Medulla oblongata (tissue), 1 donor: ENCODE measurements at regions not wholly inside any gene's neighbourhood (a gene's known extent, or its start where the extent isn't known, plus 50 kb on each side); places are given as distances from the start of the nearest gene placed in this dataset.

Source experiments
- DNase-seq: peaks from one replicate; pipeline ENCODE4 v3.0.0-alpha.2; 2015; ENCODE audit errors: extremely low spot score

GRCh38 chr9:108677776-108678175 lies 178.0 kb downstream of the ACTL7B start:
- DNase-seq = no peak

GRCh38 chr9:108676355-108676754 lies 179.4 kb downstream of the ACTL7B start:
- no peak for DNase-seq

GRCh38 chr9:108675708-108676107 lies 180.1 kb downstream of the ACTL7B start:
- DNase-seq = no peak

GRCh38 chr9:108674766-108675530 lies 180.8 kb downstream of the ACTL7B start:
- DNase-seq = no peak

DNA sequence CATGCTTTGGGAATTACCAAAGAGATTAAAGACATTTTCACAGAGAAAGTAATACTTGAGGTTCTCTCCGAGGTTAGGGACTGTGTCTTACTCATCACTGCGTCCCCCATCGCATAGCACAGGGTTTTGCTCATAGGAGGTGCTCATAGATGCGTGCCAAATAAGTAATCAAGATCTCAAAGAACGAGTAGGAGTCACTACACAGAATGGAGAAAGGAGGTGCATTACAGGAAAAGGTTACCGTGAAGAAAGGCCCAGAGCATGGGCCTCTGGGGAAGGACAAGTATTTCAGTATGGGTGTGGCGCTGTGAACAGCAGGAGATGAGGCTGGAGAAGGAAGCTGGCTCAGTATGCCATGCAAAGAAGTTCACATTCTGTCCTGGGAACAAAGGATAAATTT lies 182.4 kb downstream of the ACTL7B start:
- DNase-seq = no peak

- no peak for DNase-seq
Observed at GRCh38 chr9:108672475-108673190, 183.2 kb downstream of the ACTL7B start.

GRCh38 chr9:108671794-108672193 lies 184.0 kb downstream of the ACTL7B start:
- DNase-seq = no peak

GRCh38 chr9:108671176-108671575 lies 184.6 kb downstream of the ACTL7B start:
- no peak for DNase-seq

GRCh38 chr9:108668938-108669335 lies 186.8 kb downstream of the ACTL7B start:
- no peak for DNase-seq

GRCh38 chr9:108668191-108668937 lies 187.4 kb downstream of the ACTL7B start:
- no peak for DNase-seq

DNA sequence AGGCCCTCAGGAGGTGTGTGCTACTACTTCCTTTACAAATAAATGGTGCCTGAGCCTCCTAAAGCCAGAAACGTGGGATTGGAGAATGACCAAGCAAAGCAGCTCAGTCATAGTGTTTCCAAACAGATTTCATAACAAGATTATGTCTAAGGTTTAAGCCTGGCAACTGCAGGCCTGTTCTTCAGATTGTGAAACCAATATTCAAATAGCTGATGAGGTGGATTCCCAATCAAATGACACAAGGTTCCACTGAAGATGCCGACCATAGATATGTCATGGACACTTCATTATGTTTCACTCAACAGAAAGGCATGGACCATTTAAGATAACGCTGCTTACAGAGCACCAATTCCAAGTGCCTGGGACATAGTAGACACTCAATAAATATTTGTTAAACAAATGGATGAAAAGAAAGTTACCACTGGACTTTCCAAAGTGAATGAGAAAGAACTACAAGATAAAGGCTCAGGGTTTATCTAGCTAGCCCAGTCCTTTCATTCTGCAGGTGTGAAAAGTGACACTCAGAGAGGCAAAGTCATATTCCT lies 189.5 kb downstream of the ACTL7B start:
- DNase-seq = no peak

- no peak for DNase-seq
Observed at GRCh38 chr9:108665521-108666239, 190.1 kb downstream of the ACTL7B start.

- no peak for DNase-seq
Observed at GRCh38 chr9:108664309-108665255, 191.2 kb downstream of the ACTL7B start.

DNA sequence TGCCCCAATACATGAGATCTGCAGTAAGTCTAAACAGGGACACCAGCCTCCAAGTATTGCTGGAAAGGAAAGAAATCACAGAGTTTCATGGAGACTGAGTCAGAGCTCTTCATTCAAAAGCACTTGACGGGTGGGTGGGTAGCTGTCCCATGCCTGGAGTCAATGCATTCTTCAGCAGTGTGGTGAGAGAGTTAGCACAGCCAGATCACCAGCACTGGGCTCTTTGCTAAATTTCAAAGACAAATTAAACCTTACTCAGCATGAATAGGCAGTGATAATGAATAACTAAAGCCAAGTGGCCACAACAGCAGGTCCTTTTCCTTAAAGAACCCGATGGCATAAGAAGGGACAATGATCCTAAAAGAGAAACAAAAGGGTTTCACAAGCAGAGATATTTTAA lies 192.4 kb downstream of the ACTL7B start:
- no peak for DNase-seq

DNA sequence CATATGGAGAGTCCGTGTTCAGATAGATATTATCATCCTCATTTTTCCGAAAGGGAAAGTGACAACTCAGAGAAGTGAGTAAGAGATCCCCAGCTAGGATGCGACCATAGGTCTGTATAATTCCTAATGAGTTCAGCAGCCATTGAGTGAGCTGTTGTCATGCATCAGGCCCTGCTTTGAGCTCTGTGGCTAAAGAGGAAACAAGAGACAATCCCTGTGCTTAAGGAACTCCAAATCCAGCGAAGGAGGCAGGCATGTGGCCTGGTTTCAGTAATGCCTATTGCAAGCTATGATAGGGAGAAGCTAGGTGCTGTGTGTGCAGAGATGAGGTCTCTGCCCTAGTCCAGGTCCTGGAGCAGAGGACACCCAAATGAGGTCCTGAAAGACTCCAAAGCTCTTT lies 192.8 kb downstream of the ACTL7B start:
- DNase-seq = no peak

- DNase-seq = no peak
Observed at GRCh38 chr9:108662091-108662875, 193.5 kb downstream of the ACTL7B start.

DNA sequence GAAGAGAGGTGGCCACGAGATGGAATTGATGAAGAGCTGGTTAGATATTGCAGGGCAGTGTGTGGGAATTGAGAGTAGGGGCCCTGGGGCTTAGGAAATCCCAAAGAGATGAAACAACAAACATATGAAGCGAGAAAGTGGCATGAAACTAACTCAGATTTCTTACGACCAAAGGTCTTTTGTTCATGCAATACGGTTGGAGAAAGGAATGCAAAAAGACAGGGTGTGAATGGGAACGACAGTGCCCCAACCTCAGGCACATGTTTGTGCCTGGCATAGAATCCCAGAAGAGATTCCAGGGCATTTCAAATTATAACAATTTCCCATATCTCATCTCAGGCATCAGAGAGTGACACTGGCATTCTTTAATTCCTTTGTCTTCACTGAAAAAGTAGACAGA lies 199.2 kb downstream of the ACTL7B start:
- no peak for DNase-seq

DNA sequence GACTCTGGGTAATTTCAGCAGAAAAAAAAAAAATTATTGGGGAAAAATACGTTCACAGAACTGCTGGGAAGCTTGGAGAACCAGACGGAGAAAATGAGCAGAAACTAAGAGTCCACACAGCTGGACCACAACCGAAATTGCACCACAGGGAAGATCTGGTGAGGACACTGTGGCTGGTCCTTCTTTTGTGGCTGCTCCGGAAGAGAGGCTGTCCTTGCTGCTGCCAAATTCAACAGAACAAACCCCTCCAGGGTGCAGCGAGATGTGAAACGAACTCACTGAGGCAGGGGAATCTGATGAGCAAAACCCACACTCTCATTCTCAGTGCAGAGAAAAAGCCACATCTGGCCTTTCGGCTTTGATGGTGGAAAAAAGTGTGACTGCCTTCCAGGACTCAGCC lies 200.0 kb downstream of the ACTL7B start:
- no peak for DNase-seq

GRCh38 chr9:108654566-108654965 lies 201.2 kb downstream of the ACTL7B start:
- DNase-seq = no peak

GRCh38 chr9:108652851-108653250 lies 202.9 kb downstream of the ACTL7B start:
- DNase-seq = no peak
